Immature natural killer cell (primary cell): ENCODE measurements at regions not wholly inside any gene's neighbourhood (a gene's known extent, or its start where the extent isn't known, plus 50 kb on each side); places are given as distances from the start of the nearest gene placed in this dataset.

Experiments used
- DNase-seq, 3 donors: peaks; one replicate each; pipeline ENCODE4 v3.0.0; 2022; ENCODE audit warnings: mixed read lengths in 1 of 3
- H3K27ac Mint-ChIP-seq, 6 donors: one replicate each; pipeline ENCODE4 v1.8.0; 2020; ENCODE audit warnings: mixed read lengths in 6 of 6, mild to moderate bottlenecking in 5 of 6, inconsistent platforms in 4 of 6, moderate library complexity in 3 of 6
- H3K27me3 Mint-ChIP-seq, 3 donors: one replicate each; pipeline ENCODE4 v1.8.0; 2020 to 2021; ENCODE audit warnings: low read depth in 3 of 3, mild to moderate bottlenecking in 3 of 3, mixed read lengths in 3 of 3, moderate library complexity in 3 of 3, inconsistent platforms in 1 of 3
- H3K36me3 Mint-ChIP-seq, 3 donors: one replicate each; pipeline ENCODE4 v1.8.0; 2020; ENCODE audit warnings: mixed read lengths in 3 of 3, inconsistent platforms in 2 of 3, mild to moderate bottlenecking in 2 of 3
- H3K4me1 Mint-ChIP-seq, 2 donors: one replicate each; pipeline ENCODE4 v1.8.0; 2020; ENCODE audit warnings: inconsistent platforms in 2 of 2, mild to moderate bottlenecking in 2 of 2, mixed read lengths in 2 of 2, moderate library complexity in 1 of 2
- H3K4me3 Mint-ChIP-seq, 5 donors: one replicate each; pipeline ENCODE4 v1.8.0; 2020; ENCODE audit warnings: mild to moderate bottlenecking in 5 of 5, mixed read lengths in 5 of 5, inconsistent platforms in 3 of 5, moderate library complexity in 3 of 5
- H3K9me3 Mint-ChIP-seq, 6 donors: one replicate each; pipeline ENCODE4 v1.8.0; 2020; ENCODE audit warnings: mild to moderate bottlenecking in 6 of 6, mixed read lengths in 6 of 6, inconsistent platforms in 4 of 6, moderate library complexity in 3 of 6

- H3K9me3 Mint-ChIP-seq = peaks cover 0 to 7% (median 0%) of the 10 kb centered on the region in 6 donors
- peaks cover 0 to 7% (median 2%) of the 10 kb centered on the region in 3 donors for H3K27me3 Mint-ChIP-seq
- no peaks in the 10 kb centered on the region for H3K4me1 Mint-ChIP-seq
- H3K4me3 Mint-ChIP-seq = no peak overlapping the region
- H3K36me3 Mint-ChIP-seq = no peaks in the 10 kb centered on the region
- DNase-seq = no peak
- H3K27ac Mint-ChIP-seq = no peak overlapping the region
These were observed 58.9 kb downstream of the IRX1 start for GRCh38 chr5:3654515-3654914.

DNA sequence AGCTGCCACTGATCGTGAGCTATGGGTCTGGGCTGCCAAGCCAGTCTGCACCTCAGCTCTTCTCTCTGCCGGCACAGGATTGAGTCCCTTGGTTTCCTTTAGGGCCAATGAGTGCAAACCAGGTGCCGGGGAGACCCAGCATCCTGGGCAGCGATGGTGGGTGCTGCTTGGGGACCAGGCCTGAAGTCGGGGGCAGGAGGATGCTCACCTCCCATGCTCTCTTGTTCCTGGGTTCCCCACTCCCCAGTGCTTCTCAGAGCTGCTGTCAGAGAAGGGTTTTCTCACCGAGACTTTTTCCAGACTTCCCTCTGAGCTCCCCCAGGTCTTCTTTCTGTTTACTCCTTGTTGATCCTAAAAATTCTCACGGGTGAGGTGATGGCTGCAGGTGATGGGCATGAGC lies 61.2 kb downstream of the IRX1 start:
- Mint-ChIP-seq H3K4me3 (no peak overlapping the region), H3K27ac (no peak overlapping the region), H3K27me3 (peaks cover 0 to 3% (median 2%) of the 10 kb centered on the region in 3 donors), H3K4me1 (peaks cover 1 to 6% of the 10 kb centered on the region in 2 donors), H3K36me3 (no peaks in the 10 kb centered on the region), H3K9me3 (no peaks in the 10 kb centered on the region)
- DNase-seq = no peak

DNA sequence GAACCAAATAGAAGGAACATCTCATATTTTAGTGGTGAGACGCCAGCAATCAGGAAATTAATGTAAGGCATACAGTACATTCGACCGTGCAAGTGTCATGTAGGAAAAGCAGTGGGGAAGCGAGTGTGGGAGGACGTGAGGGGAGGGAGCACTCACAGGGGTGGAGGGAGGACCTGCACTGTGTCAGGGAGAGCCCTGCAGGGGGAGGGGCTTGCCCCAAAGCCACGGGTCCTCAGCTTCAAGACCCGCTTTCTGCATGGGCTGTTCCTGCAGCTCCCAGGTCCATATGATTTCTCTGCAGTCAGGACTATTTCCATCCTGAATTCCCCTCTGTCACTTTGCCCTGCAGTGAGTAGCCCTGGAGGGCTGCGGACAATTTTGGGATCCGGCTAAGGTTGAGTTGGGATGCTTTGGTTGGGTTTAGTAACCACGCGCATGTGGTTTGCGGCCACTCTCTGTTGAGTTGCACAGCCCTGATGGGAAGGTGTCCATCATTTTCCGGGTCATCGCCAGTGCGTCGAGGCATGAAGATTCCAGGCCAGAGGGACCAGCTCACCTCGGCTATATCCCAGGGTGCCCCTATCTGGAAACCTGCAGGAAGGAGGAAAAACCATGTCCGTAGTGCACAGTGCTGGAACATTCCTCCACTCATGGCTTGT lies 61.9 kb downstream of the IRX1 start:
- no peak for DNase-seq
- Mint-ChIP-seq H3K4me3 (no peak overlapping the region), H3K9me3 (no peaks in the 10 kb centered on the region), H3K36me3 (no peaks in the 10 kb centered on the region), H3K27me3 (peaks cover 0 to 3% (median 0%) of the 10 kb centered on the region in 3 donors), H3K4me1 (peaks cover 6 to 13% of the 10 kb centered on the region in 2 donors), H3K27ac (no peak overlapping the region)

- Mint-ChIP-seq H3K27ac (no peak overlapping the region), H3K36me3 (no peaks in the 10 kb centered on the region), H3K27me3 (peaks cover 0 to 3% (median 0%) of the 10 kb centered on the region in 3 donors), H3K4me3 (no peak overlapping the region), H3K9me3 (no peaks in the 10 kb centered on the region), H3K4me1 (peaks cover 6 to 13% of the 10 kb centered on the region in 2 donors)
- no peak for DNase-seq
These were observed 63.3 kb downstream of the IRX1 start for GRCh38 chr5:3658929-3659328.

- peaks cover 0 to 3% (median 0%) of the 10 kb centered on the region in 3 donors for H3K27me3 Mint-ChIP-seq
- peaks cover 8 to 17% of the 10 kb centered on the region in 2 donors for H3K4me1 Mint-ChIP-seq
- H3K36me3 Mint-ChIP-seq = no peaks in the 10 kb centered on the region
- peaks cover 0 to 5% (median 0%) of the 10 kb centered on the region in 6 donors for H3K9me3 Mint-ChIP-seq
- H3K27ac Mint-ChIP-seq = no peak overlapping the region
- no peak overlapping the region for H3K4me3 Mint-ChIP-seq
- no peak for DNase-seq
These were observed 64.3 kb downstream of the IRX1 start for GRCh38 chr5:3659907-3660306.

GRCh38 chr5:3660630-3661029 lies 65.0 kb downstream of the IRX1 start:
- Mint-ChIP-seq H3K27me3 (peaks cover 0 to 3% (median 0%) of the 10 kb centered on the region in 3 donors), H3K9me3 (peaks cover 0 to 5% (median 0%) of the 10 kb centered on the region in 6 donors), H3K27ac (no peak overlapping the region), H3K4me1 (peaks cover 8 to 17% of the 10 kb centered on the region in 2 donors), H3K4me3 (peak overlapping the region in 1 of 5 donors; percentile 3), H3K36me3 (no peaks in the 10 kb centered on the region)
- DNase-seq = no peak

GRCh38 chr5:3661755-3662296 lies 66.2 kb downstream of the IRX1 start:
- H3K4me3 Mint-ChIP-seq = peak overlapping the region; percentile 39 to 86 (median 77)
- H3K27ac Mint-ChIP-seq = peak overlapping the region in 5 of 6 donors; percentile 9 to 86 (median 73)
- peaks cover 0 to 5% (median 0%) of the 10 kb centered on the region in 6 donors for H3K9me3 Mint-ChIP-seq
- H3K4me1 Mint-ChIP-seq = peaks cover 8 to 17% of the 10 kb centered on the region in 2 donors
- no peak for DNase-seq
- peaks cover 0 to 2% (median 0%) of the 10 kb centered on the region in 3 donors for H3K27me3 Mint-ChIP-seq
- H3K36me3 Mint-ChIP-seq = no peaks in the 10 kb centered on the region

DNA sequence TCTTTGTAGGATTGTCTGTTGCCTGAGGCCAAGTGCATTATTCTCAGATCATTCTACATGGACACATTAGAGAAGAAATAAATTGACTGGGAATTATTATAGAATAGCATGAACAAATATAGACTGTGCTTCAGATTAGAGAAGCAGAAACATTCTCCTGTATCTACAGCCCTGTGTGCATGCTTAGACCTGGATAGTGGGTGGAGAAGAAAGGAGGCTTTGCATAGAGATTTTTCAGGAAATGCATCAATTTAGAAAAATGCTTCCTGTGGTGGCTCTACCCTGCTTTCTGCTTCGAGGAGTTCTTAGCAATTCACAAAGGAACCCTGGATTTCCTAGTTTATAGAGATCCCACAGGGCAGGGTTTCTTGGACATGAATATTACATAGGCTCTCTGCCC lies 66.7 kb downstream of the IRX1 start:
- DNase-seq = no peak
- Mint-ChIP-seq H3K9me3 (peaks cover 0 to 5% (median 0%) of the 10 kb centered on the region in 6 donors), H3K4me1 (peaks cover 8 to 17% of the 10 kb centered on the region in 2 donors), H3K27ac (peak overlapping the region in 3 of 6 donors; percentile 71 to 86 (median 82)), H3K27me3 (peaks cover 0 to 3% (median 2%) of the 10 kb centered on the region in 3 donors), H3K36me3 (peaks cover 0 to 3% (median 0%) of the 10 kb centered on the region in 3 donors), H3K4me3 (peak overlapping the region in 3 of 5 donors; percentile 39 to 86 (median 79))

- H3K4me3 Mint-ChIP-seq = no peak overlapping the region
- H3K9me3 Mint-ChIP-seq = peaks cover 0 to 6% (median under 1%) of the 10 kb centered on the region in 6 donors
- H3K27me3 Mint-ChIP-seq = peaks cover 1 to 6% (median 4%) of the 10 kb centered on the region in 3 donors
- no peak for DNase-seq
- H3K36me3 Mint-ChIP-seq = peaks cover 0 to 10% (median 3%) of the 10 kb centered on the region in 3 donors
- H3K4me1 Mint-ChIP-seq = no peaks in the 10 kb centered on the region
- no peak overlapping the region for H3K27ac Mint-ChIP-seq
These were observed 75.7 kb downstream of the IRX1 start for GRCh38 chr5:3671337-3671736.

GRCh38 chr5:3678801-3679200 lies 83.2 kb downstream of the IRX1 start:
- no peaks in the 10 kb centered on the region for H3K9me3 Mint-ChIP-seq

GRCh38 chr5:3680821-3681220 lies 85.2 kb downstream of the IRX1 start:
- no peak for DNase-seq
- Mint-ChIP-seq H3K36me3 (no peaks in the 10 kb centered on the region), H3K27me3 (peaks cover 2 to 5% (median 2%) of the 10 kb centered on the region in 3 donors), H3K4me3 (no peak overlapping the region), H3K27ac (no peak overlapping the region), H3K4me1 (no peaks in the 10 kb centered on the region), H3K9me3 (peaks cover 0 to 8% (median 0%) of the 10 kb centered on the region in 6 donors)

More at GRCh38 chr5:3678801-3679200, 83.2 kb downstream of the IRX1 start:
- Mint-ChIP-seq H3K4me1 (no peaks in the 10 kb centered on the region), H3K4me3 (no peak overlapping the region), H3K27me3 (peaks cover 2 to 5% (median 3%) of the 10 kb centered on the region in 3 donors), H3K27ac (no peak overlapping the region), H3K36me3 (no peaks in the 10 kb centered on the region)
- no peak for DNase-seq

GRCh38 chr5:3684118-3684517 lies 88.5 kb downstream of the IRX1 start:
- H3K4me1 Mint-ChIP-seq = no peaks in the 10 kb centered on the region
- no peaks in the 10 kb centered on the region for H3K36me3 Mint-ChIP-seq
- DNase-seq = no peak
- no peak overlapping the region for H3K4me3 Mint-ChIP-seq
- H3K27ac Mint-ChIP-seq = no peak overlapping the region
- peaks cover 0 to 9% (median 0%) of the 10 kb centered on the region in 6 donors for H3K9me3 Mint-ChIP-seq
- H3K27me3 Mint-ChIP-seq = peaks cover 0 to 3% (median 2%) of the 10 kb centered on the region in 3 donors

DNA sequence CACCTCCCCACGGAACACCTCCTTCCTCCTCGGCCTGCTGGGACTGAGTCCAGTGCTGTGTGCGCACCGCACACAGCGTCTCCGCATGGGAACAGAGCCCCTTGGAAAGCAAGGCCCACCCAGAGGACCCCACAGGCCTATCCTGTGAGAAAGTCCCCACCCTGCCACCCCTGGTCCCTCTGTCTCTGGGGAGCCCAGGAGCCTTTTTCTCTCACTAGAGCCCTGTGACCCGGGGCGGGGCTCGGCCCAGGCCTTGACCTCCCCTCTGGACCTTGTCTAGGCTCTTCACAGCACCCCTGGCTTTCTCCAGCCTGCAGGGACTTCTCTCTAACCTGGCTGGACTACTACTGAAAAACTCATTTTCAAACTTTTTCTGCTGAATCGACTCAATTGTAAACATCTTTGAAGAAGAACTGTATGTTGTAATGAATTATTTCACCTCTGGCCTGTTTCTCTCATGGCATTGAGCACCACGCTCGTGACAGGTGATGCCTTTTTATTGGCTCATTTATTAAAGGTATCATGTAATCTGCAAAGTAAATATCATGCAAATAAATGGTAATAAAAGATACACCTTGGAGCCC lies 89.2 kb downstream of the IRX1 start:
- Mint-ChIP-seq H3K27me3 (peaks cover 0 to 3% (median 2%) of the 10 kb centered on the region in 3 donors), H3K9me3 (peaks cover 0 to 9% (median 0%) of the 10 kb centered on the region in 6 donors), H3K36me3 (no peaks in the 10 kb centered on the region), H3K27ac (no peak overlapping the region), H3K4me3 (no peak overlapping the region), H3K4me1 (no peaks in the 10 kb centered on the region)
- DNase-seq = no peak

DNA sequence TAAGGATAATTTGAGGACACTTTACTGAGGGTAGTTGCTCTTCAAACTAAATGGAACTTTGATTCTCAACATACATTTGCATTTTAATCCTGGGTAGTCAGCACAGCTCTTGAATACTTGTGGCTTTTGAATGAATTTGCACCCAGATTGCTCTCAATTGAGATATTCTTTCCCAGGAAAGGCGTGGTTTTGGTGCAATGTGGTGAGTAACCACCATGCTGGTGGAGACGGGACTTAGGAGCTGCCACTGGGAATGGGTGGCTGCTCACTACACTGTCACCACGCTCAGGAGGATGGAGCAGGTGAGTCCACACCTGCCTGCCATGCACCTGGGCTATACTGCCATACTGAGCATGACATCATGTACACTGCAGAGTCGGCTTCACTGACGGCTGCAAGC lies 99.2 kb downstream of the IRX1 start:
- H3K4me1 Mint-ChIP-seq = no peaks in the 10 kb centered on the region
- H3K27me3 Mint-ChIP-seq = peaks cover 0 to 2% (median 0%) of the 10 kb centered on the region in 3 donors
- H3K4me3 Mint-ChIP-seq = no peak overlapping the region
- no peaks in the 10 kb centered on the region for H3K36me3 Mint-ChIP-seq
- H3K9me3 Mint-ChIP-seq = peaks cover 0 to 16% (median 0%) of the 10 kb centered on the region in 6 donors
- no peak for DNase-seq
- H3K27ac Mint-ChIP-seq = no peak overlapping the region
